H1 (cell line): ENCODE measurements at regions not wholly inside any gene's neighbourhood (a gene's known extent, or its start where the extent isn't known, plus 50 kb on each side); places are given as distances from the start of the nearest gene placed in this dataset.

ENCODE experiments used
- CEBPB ChIP-seq: IDR thresholded peaks from 2 replicates; pipeline ENCODE4 v1.6.1; 2012; ENCODE audit warnings: low read depth, low read length
- CTCF ChIP-seq, 3 experiments: IDR thresholded peaks; 1 replicate in 2 of 3; 2 replicates in 1 of 3; pipeline versions ENCODE4 v1.5.1 to v1.6.1; 2011; ENCODE audit warnings: low read length in 3 of 3, mild to moderate bottlenecking in 3 of 3, inconsistent platforms in 2 of 3, low read depth in 1 of 3, moderate library complexity in 1 of 3; ENCODE audit not compliant: insufficient read depth in 1 of 3; ENCODE audit errors: control extremely low read depth in 1 of 3
- EZH2 ChIP-seq: fragments of 200-600 bp; sonication (generic); IDR thresholded peaks from 2 replicates; pipeline ENCODE4 v1.7.1; 2012; ENCODE audit warnings: low read depth, mild to moderate bottlenecking, moderate library complexity, low read length, inconsistent platforms; ENCODE audit not compliant: severe bottlenecking
- HDAC6 ChIP-seq: IDR thresholded peaks from one replicate; pipeline ENCODE4 v1.7.1; 2012; ENCODE audit warnings: low read depth, mild to moderate bottlenecking, inconsistent platforms, low read length, moderate library complexity
- POLR2AphosphoS5 ChIP-seq: IDR thresholded peaks from 2 replicates; pipeline ENCODE4 v1.6.1; 2011; ENCODE audit warnings: low read depth, low read length
- RFX5 ChIP-seq: IDR thresholded peaks from 2 replicates; pipeline ENCODE4 v1.6.1; 2011; ENCODE audit warnings: low read depth, low read length, improper control_type of control experiment, borderline replicate concordance
- RNF2 ChIP-seq: fragments of 200-900, 300-1000 bp; sonication (generic); IDR thresholded peaks from 2 replicates; pipeline ENCODE4 v1.7.1; 2016; ENCODE audit warnings: borderline replicate concordance, low read depth, mild to moderate bottlenecking, antibody characterized with exemption, low read length; ENCODE audit not compliant: poor library complexity, severe bottlenecking; ENCODE audit errors: missing control alignments
- SAP30 ChIP-seq: fragments of 300-600 bp; sonication (generic); IDR thresholded peaks from 2 replicates; pipeline ENCODE4 v1.7.1; 2012; ENCODE audit warnings: low read length, moderate library complexity, mild to moderate bottlenecking, inconsistent platforms; ENCODE audit not compliant: insufficient read depth, insufficient replicate concordance
- SIN3A ChIP-seq, 2 experiments: IDR thresholded peaks in 1 of 2; conservative IDR thresholded peaks in 1 of 2; 2 replicates each; pipeline ENCODE4 v1.6.1; 2011 to 2012; ENCODE audit warnings: low read length in 2 of 2, improper control_type of control experiment in 1 of 2, low read depth in 1 of 2, mild to moderate bottlenecking in 1 of 2
- TAF1 ChIP-seq: IDR thresholded peaks from 2 replicates; pipeline ENCODE4 v1.6.1; 2011; ENCODE audit warnings: mild to moderate bottlenecking, low read depth, low read length
- TF ChIP-seq, protein P1 (sequence below): IDR thresholded peaks from 2 replicates; pipeline ENCODE4 v1.6.1; 2012; ENCODE audit warnings: inconsistent platforms

GRCh38 chr6:112457886-112458285 lies 110.8 kb downstream of the RFPL4B start:
- TF ChIP-seq, protein P1, sequence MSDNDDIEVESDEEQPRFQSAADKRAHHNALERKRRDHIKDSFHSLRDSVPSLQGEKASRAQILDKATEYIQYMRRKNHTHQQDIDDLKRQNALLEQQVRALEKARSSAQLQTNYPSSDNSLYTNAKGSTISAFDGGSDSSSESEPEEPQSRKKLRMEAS: no peak
- TF ChIP-seq TAF1 (no peak), CTCF (IDR thresholded peaks at IDR 0.05; ENCODE audit: control extremely low read depth in 1 of 3, insufficient read depth in 1 of 3, low read depth in 1 of 3, low read length in 3 of 3) (no peak), EZH2 (no peak), SIN3A (conservative IDR thresholded peaks at IDR 0.05 in 1 of 2, IDR thresholded peaks at IDR 0.05 in 1 of 2; ENCODE audit: low read depth in 1 of 2, low read length in 2 of 2) (no peak), HDAC6 (no peak), POLR2AphosphoS5 (no peak), RNF2 (no peak), CEBPB (no peak), RFX5 (no peak), SAP30 (no peak)
